Stimulated activated CD8-positive, alpha-beta memory T cell treated with anti-CD3 and anti-CD28 coated beads, Interleukin-2, amount 100 ng/mL, for 1 hour (primary cell): ENCODE measurements at regions not wholly inside any gene's neighbourhood (a gene's known extent, or its start where the extent isn't known, plus 50 kb on each side); places are given as distances from the start of the nearest gene placed in this dataset.
"Not testable (repeated sequence)": the region's sequence is repeated elsewhere in the genome, so short reads cannot be mapped to it uniquely, and the experiment has no call there.

Experiments used
- DNase-seq, 2 donors: peaks; one replicate each; pipeline ENCODE4 v3.0.0-alpha.2; 2020; ENCODE audit warnings: low read depth in 2 of 2

DNA sequence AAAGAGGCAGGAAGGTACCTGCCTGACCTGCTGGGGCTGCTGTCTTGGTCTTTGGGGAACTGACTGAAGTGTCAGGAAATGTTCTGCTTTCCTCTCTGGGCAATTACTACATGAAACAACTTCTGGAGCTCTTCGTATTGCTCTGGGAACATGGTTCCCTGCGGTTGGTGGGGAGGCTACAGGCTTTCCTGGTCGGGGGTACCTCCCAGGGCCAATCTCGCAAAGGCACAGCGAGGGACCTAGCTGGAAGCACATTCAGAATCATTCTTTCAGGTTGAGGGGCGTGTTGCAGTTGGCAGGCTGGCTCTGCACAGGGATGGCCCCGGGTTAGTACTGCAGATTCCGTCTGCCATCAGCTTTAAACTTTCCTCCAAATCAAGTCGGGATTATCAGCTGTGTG is 88.9 kb upstream of the RANBP3L start:
- no peak for DNase-seq

- DNase-seq = no peak
Measured at GRCh38 chr5:36392186-36392585, 90.5 kb upstream of the RANBP3L start.

GRCh38 chr5:36392818-36393217 is 91.1 kb upstream of the RANBP3L start:
- no peak for DNase-seq

GRCh38 chr5:36393656-36394428 is 92.1 kb upstream of the RANBP3L start:
- no peak for DNase-seq

- no peak for DNase-seq
Measured at GRCh38 chr5:36395260-36395659, 93.6 kb upstream of the RANBP3L start.

DNA sequence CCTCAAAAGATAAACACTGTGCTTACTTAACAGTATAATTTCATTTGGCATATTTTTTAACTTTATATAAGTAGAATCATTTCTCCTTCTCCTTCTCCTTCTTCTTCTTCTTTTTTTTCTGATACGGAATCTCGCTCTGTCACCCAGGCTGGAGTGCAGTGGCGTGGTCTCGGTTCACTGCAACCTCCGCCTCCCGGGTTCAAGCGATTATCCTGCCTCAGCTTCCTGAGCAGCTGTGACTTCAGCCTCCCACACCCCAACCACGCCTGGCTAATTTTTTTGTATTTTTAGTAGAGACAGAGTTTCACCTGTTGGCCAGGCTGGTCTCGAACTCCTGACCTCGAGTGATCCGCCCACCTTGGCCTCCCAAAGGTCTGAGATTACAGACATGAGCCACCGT is 94.2 kb upstream of the RANBP3L start:
- not testable (repeated sequence) for DNase-seq

- DNase-seq = no peak
Measured at GRCh38 chr5:36396640-36397039, 94.9 kb upstream of the RANBP3L start.

DNA sequence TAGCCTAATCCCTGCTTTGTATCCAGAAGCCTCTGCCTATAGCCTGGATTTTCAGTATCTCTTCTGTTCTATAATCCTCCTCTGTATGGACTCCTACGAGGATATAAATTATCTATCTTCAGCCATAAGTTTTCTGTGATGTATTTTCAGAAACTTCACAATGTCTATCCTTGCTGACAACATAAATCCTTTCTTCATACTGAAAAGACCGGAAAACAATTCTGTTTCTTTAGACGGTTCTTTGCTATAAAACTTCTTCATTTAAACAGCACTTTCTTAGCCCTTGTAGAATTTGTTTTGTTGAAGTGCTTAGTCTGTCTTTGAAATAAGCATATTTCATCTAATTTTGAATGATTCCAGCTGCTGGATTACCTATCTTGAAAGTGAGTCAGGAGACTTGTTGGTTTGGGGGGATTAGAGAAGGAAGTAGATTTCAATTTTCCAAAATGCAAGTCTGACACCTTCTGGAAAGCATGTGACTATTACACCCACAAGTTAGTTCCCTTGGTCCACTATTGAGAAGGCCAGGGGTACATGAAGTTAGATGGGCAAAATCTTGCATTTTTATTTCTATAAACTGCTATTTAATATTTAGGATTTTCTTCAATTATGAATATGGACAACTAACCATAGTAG is 96.3 kb upstream of the RANBP3L start:
- no peak for DNase-seq

DNA sequence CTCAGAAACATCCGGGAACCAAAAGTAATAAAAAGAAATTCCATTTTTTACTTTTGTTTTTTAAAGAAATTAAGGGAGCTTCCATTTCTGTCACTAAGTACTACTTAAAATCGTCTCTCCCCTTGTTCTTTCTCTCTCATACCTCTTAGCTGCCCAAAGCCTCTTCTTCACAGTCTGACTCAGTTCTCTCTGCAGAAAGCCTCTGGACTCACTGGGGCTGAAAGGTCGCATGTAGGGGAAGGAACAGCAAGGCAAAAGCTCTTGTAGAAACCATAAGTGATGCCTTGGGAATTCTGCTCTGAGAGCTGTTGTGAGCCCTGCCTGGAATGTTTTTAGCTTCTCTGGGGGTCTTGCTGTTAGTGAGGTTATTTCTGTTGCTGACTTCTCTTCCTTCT is 100.8 kb upstream of the RANBP3L start:
- no peak for DNase-seq

DNA sequence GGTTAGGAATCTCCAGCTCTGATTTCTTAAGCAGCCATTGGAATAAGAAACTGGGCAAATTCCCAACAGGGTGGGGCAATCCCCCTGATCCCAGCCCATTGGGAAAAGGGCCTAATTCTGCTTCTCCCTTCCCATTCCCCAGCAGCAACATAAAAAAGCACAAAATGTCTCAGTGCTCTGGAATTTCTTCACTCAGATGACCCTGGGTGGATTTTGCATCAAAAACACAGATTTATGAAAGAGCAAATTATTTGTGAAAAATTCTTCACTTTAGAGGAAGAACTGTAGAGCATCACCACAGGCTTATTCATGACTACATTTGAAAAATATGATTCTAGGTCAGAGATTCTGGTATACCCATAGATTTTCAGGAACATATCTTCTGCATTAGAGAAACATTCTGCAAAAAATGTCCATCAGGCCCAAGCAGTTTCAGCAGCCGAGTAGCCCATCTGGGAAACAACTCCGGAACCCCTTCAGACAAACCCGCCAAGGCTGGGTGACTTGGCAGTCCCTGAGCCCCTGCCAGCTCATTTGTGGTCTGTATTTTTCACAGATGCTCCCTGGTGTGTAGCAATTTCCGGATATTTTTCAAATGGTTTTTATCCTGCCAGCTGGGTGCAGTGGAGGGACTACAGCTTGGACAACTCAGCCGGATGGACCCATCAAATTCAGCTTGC is 102.1 kb upstream of the RANBP3L start:
- DNase-seq = no peak

DNA sequence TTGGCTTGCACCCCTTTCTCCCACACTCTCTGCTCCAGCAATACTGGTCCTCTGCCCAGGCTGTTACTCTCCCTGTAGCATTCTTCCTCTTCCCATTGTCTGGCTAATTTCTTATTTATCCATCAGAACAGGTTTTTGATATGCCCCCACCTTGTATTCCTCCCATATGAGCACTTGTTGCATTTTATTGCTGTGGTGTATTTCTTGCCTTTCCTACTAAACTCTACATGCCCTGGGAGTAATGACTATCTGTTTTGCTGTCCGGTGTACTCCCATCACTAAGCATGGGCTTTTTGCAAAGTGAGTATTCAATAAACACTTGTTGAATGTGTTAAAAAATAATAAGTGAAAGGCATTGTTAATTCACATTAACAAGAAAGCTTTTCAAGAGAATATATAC is 104.3 kb upstream of the RANBP3L start:
- no peak for DNase-seq

DNA sequence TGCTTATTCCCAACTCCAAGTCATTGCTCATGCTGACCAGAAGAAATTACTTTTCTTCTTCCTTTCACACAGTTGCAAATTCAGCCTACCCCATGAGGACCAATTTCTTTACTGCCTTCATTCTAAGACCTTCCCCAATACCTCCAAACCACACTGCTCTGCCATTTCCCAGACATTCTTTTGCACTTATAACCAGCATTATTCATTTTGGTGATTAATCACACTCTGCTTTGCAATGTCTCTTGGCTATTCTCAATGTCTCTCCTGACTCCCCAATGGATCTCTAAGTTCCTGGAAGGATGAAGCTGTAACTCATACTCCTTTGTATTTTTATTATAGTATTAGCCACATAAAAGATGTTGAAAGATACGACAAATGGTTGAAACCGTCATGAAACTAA is 105.7 kb upstream of the RANBP3L start:
- no peak for DNase-seq

GRCh38 chr5:36409711-36410110 is 108.0 kb upstream of the RANBP3L start:
- DNase-seq = not testable (repeated sequence)

DNA sequence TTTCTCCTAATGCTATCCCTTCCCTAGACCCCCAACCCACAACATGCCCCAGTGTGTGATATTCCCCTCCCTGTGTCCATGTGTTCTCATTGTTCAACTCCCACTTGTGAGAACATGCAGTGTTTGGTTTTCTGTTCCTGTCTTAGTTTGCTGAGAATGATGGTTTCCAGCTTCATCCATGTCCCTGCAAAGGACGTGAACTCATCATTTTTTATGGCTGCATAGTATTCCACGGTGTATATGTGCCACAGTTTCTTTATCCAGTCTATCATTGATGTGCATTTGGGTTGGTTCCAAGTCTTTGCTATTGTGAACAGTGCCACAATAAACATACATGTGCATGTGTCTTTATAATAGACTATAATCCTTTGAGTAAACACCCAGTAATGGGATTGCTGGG is 109.0 kb upstream of the RANBP3L start:
- DNase-seq = not testable (repeated sequence)

DNA sequence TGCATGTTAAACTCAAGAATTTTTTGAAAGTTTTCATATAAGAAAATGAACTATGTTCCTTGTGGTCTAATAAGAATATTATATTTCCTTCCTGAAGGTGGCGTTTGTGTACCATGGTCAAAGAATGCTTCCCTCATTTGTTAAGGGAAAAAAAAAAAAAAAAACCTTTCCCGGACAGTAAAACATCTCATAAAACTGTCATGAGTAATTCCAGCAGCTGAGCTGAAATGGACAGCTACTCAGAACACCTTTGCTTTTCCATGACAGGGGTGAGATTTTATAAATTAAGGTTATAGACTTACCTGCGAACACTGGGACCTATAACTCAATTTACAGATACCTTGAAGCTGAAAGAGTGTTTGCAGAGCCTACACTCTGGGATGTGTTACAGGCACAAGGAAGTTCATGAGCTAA is 113.2 kb upstream of the RANBP3L start:
- no peak for DNase-seq

DNA sequence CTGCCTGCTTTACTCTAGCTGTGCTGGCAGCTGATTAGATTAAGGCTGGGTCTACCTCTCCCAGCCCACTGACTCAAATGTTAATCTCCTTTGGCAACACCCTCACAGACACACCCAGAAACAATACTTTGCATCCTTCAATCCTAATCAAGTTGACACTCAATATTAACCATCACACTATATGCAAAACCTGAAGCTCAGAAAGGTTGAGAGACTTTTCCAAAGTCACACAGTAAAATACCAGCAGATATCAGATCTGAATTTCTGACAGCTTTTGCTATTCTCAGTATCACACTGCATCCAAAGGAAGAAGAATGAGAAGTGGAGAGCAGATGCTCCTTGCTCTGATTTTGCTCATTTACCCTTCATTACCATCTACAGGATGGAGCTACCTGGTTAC is 114.9 kb upstream of the RANBP3L start:
- no peak for DNase-seq

DNA sequence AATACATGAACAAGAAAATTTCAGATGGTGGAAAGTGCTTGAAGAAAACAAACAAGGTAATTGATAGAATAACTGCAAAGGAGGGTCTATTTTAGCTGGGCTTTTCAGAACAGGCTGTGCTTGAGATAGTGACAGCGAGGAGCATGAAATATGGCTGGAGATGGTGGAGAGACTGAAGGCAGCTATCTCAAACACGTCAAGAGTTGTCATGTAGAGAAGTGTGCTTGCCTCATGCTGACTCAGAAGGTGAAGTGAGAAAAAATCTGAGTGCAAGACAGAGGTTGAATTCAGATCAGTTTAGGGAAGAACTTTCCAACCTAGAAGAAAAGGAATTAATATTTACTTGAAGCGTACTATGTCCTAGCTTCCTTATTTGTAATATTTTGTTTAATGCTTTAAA is 115.5 kb upstream of the RANBP3L start:
- no peak for DNase-seq

DNA sequence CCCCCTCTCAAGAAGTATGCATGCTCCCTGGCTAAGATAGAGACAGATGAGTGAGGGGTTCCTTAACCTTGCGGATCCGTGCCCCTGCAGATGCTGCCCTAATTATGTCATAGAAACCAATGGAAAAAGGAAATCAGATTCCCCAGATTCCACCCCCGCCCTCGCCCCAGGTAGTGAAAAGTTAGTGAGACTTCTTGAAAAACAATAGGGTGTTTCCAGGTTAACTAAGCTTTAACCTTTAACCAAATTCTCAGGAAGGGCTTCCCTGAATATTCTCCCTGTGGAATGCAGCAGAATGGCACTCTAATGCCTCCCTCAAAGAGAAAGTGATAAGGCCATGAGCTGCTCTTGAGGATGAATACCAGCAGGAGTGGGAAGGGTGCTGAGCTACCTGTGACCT is 116.0 kb upstream of the RANBP3L start:
- DNase-seq = no peak

DNA sequence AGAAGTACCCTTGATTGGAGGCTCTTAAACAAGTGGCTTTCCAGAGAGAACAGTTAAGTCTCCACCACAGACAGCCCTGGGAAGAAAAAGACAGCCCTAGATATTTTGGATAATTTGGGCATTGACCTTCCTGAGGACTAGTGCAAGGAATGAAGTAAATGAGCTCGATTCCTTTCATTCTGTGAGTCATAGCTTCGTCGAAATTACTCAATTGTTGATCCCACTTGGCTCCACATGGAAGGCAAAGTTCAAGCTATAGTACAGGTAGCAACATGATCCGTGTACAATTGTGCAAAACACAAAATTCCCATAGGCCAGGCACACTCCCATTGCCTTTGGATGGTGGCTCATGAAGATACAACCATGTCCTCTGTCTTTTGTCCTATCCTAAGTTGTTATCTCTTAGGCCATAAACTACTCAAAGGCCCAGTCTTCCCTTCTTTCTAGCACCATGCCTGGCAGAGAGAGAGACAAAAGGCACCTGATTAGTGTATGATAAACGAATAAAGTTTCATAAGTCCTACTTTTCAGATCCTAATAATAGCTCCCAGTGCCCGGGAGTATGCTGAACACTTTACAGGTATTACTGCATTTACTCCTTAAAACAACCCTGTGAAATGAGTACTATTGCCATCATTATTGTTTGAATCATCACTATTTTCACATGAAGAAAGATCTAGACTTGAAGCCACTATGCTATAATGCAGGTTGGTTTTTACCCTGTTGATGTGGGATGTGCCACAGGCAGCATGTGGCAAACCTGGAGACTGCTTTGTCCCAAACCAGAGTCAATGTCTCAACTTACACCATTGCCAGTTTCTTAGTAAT is 116.7 kb upstream of the RANBP3L start:
- no peak for DNase-seq

DNA sequence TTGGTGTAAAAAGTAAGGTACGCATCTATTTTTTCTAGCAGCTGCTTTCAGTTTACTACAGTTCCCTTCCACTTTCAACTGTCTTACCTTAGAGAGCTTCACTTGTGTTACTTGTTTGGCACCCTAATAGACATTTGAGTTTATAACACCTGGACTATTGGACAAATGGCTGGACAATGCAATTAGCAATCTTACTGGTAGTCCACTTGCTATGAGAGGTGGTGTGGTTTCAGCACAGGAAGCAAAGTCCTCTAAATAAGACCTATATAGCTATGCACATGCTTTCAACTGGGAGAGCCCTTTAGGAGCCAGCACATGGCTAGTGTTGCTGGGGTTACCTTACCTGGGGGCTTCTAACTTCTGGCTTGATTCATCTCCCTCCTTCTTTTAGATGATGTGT is 119.6 kb upstream of the RANBP3L start:
- no peak for DNase-seq

DNA sequence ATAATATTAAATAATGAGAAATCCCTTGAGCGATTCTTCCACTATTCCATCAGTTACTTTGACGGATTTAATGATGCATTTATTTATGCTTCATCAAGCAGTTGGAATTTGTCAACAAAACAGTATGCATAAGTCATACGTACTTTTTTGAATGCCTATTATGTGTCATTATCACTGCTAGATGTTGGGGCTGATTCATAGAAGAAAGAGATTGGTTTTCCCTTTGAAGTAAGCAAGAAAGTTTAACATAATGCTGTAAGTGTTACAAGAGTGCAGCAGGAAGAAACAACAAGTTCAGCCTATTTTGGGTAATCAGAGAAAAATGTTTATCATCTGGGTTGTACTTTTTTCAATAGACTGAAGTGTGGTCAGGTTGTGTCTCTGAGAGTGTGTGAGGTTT is 121.2 kb upstream of the RANBP3L start:
- DNase-seq = no peak
